ENCODE measurements at regions not wholly inside any gene's neighbourhood (a gene's known extent, or its start where the extent isn't known, plus 50 kb on each side); places are given as distances from the start of the nearest gene placed in this dataset.

- no peak for TF ChIP-seq EZH2 (IDR thresholded peaks at IDR 0.05; ENCODE audit: low read depth)
- no peak for TF ChIP-seq CTCF (conservative IDR thresholded peaks at IDR 0.05)
Measured at GRCh38 chr6:47964969-47965368, 146.0 kb downstream of the PTCHD4 start.

Data from PC-9 (cell line).